HG03280 (cell line): ENCODE measurements at regions not wholly inside any gene's neighbourhood (a gene's known extent, or its start where the extent isn't known, plus 50 kb on each side); places are given as distances from the start of the nearest gene placed in this dataset.

Experiments
- ATAC-seq: cut with Tn5 transposase; IDR thresholded peaks from one replicate; pipeline ENCODE4 v1.9.1; 2021; ENCODE audit warnings: mild to moderate bottlenecking, moderate library complexity; ENCODE audit not compliant: unreplicated experiment

- ATAC-seq, result no peak
Measured at GRCh38 chr22:49023879-49024774, 803.5 kb downstream of the BRD1 start.

- ATAC-seq, result no peak
Measured at GRCh38 chr22:49023161-49023878, 804.4 kb downstream of the BRD1 start.

- no peak for ATAC-seq
Measured at GRCh38 chr22:49022816-49023160, 804.9 kb downstream of the BRD1 start.

- no peak for ATAC-seq
Measured at GRCh38 chr22:49021926-49022815, 805.5 kb downstream of the BRD1 start.

- ATAC-seq, result no peak
Measured at GRCh38 chr22:49021131-49021925, 806.3 kb downstream of the BRD1 start.

- no peak for ATAC-seq
Measured at GRCh38 chr22:49019737-49020713, 807.6 kb downstream of the BRD1 start.

- no peak for ATAC-seq
Measured at GRCh38 chr22:49018601-49019000, 809.1 kb downstream of the BRD1 start.

GRCh38 chr22:49017482-49018329 lies 810.0 kb downstream of the BRD1 start:
- ATAC-seq, result no peak

GRCh38 chr22:49016909-49017481 lies 810.7 kb downstream of the BRD1 start:
- ATAC-seq, result no peak

- no peak for ATAC-seq
Measured at GRCh38 chr22:49015993-49016908, 811.4 kb downstream of the BRD1 start.

- no peak for ATAC-seq
Measured at GRCh38 chr22:49015459-49015858, 812.2 kb downstream of the BRD1 start.

- ATAC-seq, result no peak
Measured at GRCh38 chr22:49014227-49015201, 813.2 kb downstream of the BRD1 start.

- ATAC-seq, result no peak
Measured at GRCh38 chr22:49013707-49014106, 814.0 kb downstream of the BRD1 start.

GRCh38 chr22:49012712-49013395 lies 814.8 kb downstream of the BRD1 start:
- ATAC-seq, result no peak
